ENCODE measurements at regions not wholly inside any gene's neighbourhood (a gene's known extent, or its start where the extent isn't known, plus 50 kb on each side); places are given as distances from the start of the nearest gene placed in this dataset.
"Not testable (repeated sequence)": the region's sequence is repeated elsewhere in the genome, so short reads cannot be mapped to it uniquely, and the experiment has no call there.

DNA sequence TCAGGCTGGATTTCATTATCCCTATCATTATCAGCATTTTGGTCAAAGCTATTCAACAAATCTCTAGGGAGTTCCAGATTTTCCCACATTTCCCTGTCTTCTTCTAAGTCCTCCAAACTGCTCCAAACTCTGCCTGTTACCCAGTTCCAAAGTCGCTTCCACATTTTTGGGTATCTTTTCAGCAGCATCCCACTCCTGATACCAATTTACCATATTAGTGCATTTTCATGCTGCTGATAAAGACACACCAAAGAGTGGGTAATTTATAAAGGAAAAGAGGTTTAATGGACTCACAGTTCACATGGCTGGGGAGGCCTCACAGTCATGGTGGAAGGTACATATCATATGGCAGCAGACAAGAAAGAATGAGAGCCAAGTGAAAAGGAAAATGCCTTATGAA is 132.8 kb upstream of the SLC7A11 start:
- Histone ChIP-seq H3K4me1 (ENCODE audit: control insufficient read depth, insufficient read depth, low read length) (peaks cover 1% of the 10 kb centered on the region), H3K9ac (ENCODE audit: low read length) (no peak overlapping the region), H3K36me3 (ENCODE audit: control insufficient read depth, insufficient read depth, low read length, severe bottlenecking) (no peaks in the 10 kb centered on the region), H3K27me3 (replicated peaks; ENCODE audit: control insufficient read depth, insufficient read depth, low read length) (no peaks in the 10 kb centered on the region), H3K9me3 (ENCODE audit: control insufficient read depth, low read length) (peaks cover 26% of the 10 kb centered on the region), H3K4me3 (ENCODE audit: low read length) (peak overlapping the region; percentile 12)
- DNase-seq (ENCODE audit: low read depth) = no peak

DNA sequence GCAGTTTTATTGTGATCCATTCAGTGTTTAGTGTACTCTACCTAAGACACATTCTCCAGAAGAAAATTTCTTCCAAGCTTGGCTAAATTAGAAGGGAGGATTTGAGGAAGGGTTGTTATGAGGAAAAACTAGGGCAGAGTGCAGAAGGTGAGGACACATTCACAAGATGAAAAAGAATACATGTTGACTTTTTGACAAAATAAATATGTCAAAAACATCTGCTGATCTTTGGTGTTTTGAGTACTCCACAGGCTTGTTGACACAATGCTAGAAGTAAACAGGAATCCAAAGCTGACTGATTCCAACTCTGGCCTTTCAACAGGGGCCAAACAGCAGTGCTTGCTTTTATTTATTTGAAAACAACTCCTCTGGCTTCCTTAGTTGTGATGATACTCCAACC is 125.8 kb upstream of the SLC7A11 start:
- Histone ChIP-seq H3K9ac (ENCODE audit: low read length) (no peak overlapping the region), H3K9me3 (ENCODE audit: control insufficient read depth, low read length) (no peaks in the 10 kb centered on the region), H3K27me3 (replicated peaks; ENCODE audit: control insufficient read depth, insufficient read depth, low read length) (no peaks in the 10 kb centered on the region), H3K4me1 (ENCODE audit: control insufficient read depth, insufficient read depth, low read length) (no peaks in the 10 kb centered on the region), H3K4me3 (ENCODE audit: low read length) (no peak overlapping the region), H3K36me3 (ENCODE audit: control insufficient read depth, insufficient read depth, low read length, severe bottlenecking) (no peaks in the 10 kb centered on the region)
- no peak for DNase-seq (ENCODE audit: low read depth)

DNA sequence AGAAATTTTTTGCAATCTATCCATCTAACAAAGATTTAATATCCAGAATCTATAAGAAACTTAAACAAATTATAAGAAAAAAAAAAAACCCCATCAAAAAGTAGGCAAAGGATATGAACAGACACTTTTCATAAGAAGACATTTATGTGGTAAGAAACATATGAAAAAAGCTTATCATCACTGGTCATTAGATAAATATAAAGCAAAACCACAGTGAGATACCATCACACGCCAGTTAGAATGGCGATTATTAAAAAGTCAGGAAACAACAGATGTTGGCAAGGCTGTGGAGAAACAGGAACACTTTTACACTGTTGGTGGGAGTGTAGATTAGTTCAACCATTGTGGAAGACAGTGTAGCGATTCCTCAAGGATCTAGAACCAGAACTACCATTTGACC is 110.3 kb upstream of the SLC7A11 start:
- not testable (repeated sequence) for H3K36me3 ChIP-seq (ENCODE audit: control insufficient read depth, insufficient read depth, low read length, severe bottlenecking); DNase-seq (ENCODE audit: low read depth); H3K27me3 ChIP-seq (replicated peaks; ENCODE audit: control insufficient read depth, insufficient read depth, low read length); H3K9me3 ChIP-seq (ENCODE audit: control insufficient read depth, low read length); H3K4me3 ChIP-seq (ENCODE audit: low read length); H3K4me1 ChIP-seq (ENCODE audit: control insufficient read depth, insufficient read depth, low read length); H3K9ac ChIP-seq (ENCODE audit: low read length)

DNA sequence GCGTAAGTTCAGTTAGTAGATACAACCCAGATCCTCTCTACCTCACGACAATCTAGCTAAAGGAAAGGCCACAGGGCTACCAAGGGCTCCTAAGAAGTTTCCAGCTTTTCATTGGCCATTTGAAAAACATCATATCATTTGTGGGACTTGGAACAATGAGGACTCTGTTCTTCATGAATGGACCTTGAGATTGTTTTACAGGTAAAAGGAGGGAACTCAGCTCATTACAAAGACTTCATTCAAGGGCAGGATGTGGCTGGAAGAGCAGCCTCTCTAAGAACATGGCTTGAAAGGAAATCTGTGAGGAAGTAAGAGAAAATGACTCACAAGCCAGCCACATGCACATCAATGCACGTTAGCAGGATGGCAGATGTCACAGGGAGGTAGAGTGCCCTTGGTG is 105.9 kb upstream of the SLC7A11 start:
- Histone ChIP-seq H3K4me3 (ENCODE audit: low read length) (no peak overlapping the region), H3K9me3 (ENCODE audit: control insufficient read depth, low read length) (no peaks in the 10 kb centered on the region), H3K4me1 (ENCODE audit: control insufficient read depth, insufficient read depth, low read length) (no peaks in the 10 kb centered on the region), H3K9ac (ENCODE audit: low read length) (no peak overlapping the region), H3K27me3 (replicated peaks; ENCODE audit: control insufficient read depth, insufficient read depth, low read length) (no peaks in the 10 kb centered on the region), H3K36me3 (ENCODE audit: control insufficient read depth, insufficient read depth, low read length, severe bottlenecking) (no peaks in the 10 kb centered on the region)
- no peak for DNase-seq (ENCODE audit: low read depth)

DNA sequence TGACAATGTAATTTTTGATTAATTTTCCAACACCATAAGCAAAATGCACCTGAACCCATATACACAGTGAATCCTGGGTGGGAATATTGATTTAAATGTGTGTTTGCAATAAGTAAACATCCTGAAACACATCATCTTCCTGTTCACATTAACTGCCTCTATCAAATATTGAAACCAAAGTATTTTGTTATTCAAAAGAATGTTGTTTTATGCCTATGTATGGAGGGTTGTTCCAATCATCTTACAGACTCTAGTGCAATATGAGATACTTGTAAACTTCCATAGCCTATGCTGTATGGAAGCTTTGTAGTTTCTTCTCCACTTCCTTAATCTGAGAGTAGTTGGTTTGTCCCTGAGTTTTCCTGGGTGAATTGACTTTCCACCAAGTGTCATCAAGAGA is 105.4 kb upstream of the SLC7A11 start:
- Histone ChIP-seq H3K9ac (ENCODE audit: low read length) (no peak overlapping the region), H3K4me3 (ENCODE audit: low read length) (no peak overlapping the region), H3K27me3 (replicated peaks; ENCODE audit: control insufficient read depth, insufficient read depth, low read length) (no peaks in the 10 kb centered on the region), H3K36me3 (ENCODE audit: control insufficient read depth, insufficient read depth, low read length, severe bottlenecking) (no peaks in the 10 kb centered on the region), H3K4me1 (ENCODE audit: control insufficient read depth, insufficient read depth, low read length) (no peaks in the 10 kb centered on the region), H3K9me3 (ENCODE audit: control insufficient read depth, low read length) (no peaks in the 10 kb centered on the region)
- DNase-seq (ENCODE audit: low read depth) = no peak

DNA sequence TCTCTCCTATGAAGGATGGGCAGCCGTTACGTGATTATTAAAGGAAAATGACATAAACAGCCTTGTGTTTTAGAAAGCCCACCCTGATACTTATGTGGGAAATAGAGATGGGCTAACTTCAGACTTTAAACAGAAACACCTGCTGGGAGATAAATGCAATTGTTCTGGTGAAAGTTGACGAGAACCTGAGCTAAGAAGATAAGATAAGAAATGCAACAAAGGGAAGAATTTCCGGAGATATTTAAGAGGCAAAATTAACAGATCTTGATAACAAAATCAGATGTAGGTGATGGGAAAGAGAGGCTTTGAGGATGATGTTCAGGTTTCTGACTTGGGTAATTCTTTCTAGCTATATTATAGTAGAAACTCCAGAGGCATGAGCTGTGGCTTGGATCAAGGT is 102.7 kb upstream of the SLC7A11 start:
- Histone ChIP-seq H3K4me1 (ENCODE audit: control insufficient read depth, insufficient read depth, low read length) (no peaks in the 10 kb centered on the region), H3K27me3 (replicated peaks; ENCODE audit: control insufficient read depth, insufficient read depth, low read length) (no peaks in the 10 kb centered on the region), H3K9me3 (ENCODE audit: control insufficient read depth, low read length) (no peaks in the 10 kb centered on the region), H3K9ac (ENCODE audit: low read length) (no peak overlapping the region), H3K4me3 (ENCODE audit: low read length) (no peak overlapping the region), H3K36me3 (ENCODE audit: control insufficient read depth, insufficient read depth, low read length, severe bottlenecking) (no peaks in the 10 kb centered on the region)
- DNase-seq (ENCODE audit: low read depth) = no peak

DNA sequence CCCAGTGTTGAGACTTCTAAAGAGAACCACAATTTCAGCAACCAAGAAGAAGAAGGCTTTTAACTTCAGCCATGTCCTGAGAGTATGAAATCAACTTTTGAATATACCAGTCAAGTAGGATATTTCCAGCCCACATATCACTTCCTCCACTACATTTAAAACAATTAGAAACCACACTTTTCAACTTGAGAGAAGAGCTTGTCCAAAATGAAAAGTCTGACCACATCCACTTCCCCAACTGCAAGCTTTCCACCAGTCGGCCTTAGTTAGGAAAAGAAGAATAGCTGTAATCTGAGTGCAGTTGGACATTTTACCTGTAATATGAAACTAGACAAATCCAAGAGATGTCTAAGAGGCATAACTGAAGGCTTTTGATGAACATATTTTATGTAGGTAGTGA is 101.9 kb upstream of the SLC7A11 start:
- no peaks in the 10 kb centered on the region for H3K4me1 ChIP-seq (ENCODE audit: control insufficient read depth, insufficient read depth, low read length)
- no peak overlapping the region for H3K4me3 ChIP-seq (ENCODE audit: low read length)
- no peaks in the 10 kb centered on the region for H3K9me3 ChIP-seq (ENCODE audit: control insufficient read depth, low read length)
- no peaks in the 10 kb centered on the region for H3K36me3 ChIP-seq (ENCODE audit: control insufficient read depth, insufficient read depth, low read length, severe bottlenecking)
- H3K27me3 ChIP-seq (replicated peaks; ENCODE audit: control insufficient read depth, insufficient read depth, low read length) = no peaks in the 10 kb centered on the region
- DNase-seq (ENCODE audit: low read depth) = no peak
- H3K9ac ChIP-seq (ENCODE audit: low read length) = no peak overlapping the region

DNA sequence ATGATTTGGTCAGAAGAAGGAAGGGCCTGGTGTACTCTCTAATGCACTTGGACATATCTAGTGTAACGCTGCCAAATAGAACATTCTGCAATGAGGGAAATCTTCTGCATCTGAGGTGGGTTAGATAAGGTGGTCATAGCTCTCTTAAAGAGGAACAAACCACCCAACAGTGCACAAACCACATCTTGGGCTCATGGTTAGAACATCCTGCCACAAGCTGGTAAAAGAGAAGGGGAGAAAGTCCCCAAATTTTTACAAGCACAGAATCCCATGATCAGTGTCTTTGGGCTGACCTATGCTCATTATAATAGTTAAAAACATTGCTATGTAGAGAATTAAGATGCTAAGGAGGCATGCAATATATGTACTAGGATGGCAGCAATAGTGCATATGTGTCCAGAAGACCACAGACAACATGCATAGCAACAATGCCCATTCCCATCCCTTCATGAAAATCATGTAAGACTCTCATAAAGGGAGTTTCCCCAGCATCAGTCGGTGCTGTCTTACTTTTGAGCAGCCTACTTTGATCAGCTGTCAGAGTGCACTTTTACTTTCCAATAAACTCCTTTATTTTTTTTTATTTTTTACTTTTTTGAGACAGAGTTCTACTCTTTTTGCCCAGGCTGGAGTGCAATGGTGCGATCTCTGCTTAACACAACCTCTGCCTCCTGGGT is 99.7 kb upstream of the SLC7A11 start:
- Histone ChIP-seq H3K27me3 (replicated peaks; ENCODE audit: control insufficient read depth, insufficient read depth, low read length) (no peaks in the 10 kb centered on the region), H3K4me1 (ENCODE audit: control insufficient read depth, insufficient read depth, low read length) (no peaks in the 10 kb centered on the region), H3K36me3 (ENCODE audit: control insufficient read depth, insufficient read depth, low read length, severe bottlenecking) (no peaks in the 10 kb centered on the region), H3K4me3 (ENCODE audit: low read length) (no peak overlapping the region), H3K9me3 (ENCODE audit: control insufficient read depth, low read length) (no peaks in the 10 kb centered on the region), H3K9ac (ENCODE audit: low read length) (no peak overlapping the region)
- no peak for DNase-seq (ENCODE audit: low read depth)

DNA sequence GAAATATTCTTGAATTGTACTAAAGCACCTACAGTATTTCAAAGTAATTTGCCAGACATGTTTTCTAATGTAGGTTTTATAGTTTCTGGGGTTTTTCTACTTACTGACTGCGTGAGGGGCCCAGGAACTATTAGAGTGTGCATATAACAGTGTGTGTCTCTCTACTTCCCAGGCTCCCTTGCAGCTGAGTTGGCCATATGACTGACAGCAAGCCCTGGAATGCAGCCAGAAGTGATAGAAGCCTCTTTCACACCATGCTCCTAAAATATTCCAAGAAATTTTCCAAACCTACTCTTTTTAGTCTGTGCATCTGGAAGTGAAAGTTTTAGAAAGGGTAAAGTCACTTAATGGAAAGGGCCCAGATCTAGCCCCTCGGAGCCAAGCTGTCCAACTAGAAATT is 96.7 kb upstream of the SLC7A11 start:
- Histone ChIP-seq H3K27me3 (replicated peaks; ENCODE audit: control insufficient read depth, insufficient read depth, low read length) (no peaks in the 10 kb centered on the region), H3K4me1 (ENCODE audit: control insufficient read depth, insufficient read depth, low read length) (no peaks in the 10 kb centered on the region), H3K4me3 (ENCODE audit: low read length) (no peak overlapping the region), H3K9ac (ENCODE audit: low read length) (no peak overlapping the region), H3K9me3 (ENCODE audit: control insufficient read depth, low read length) (peaks cover under 1% of the 10 kb centered on the region), H3K36me3 (ENCODE audit: control insufficient read depth, insufficient read depth, low read length, severe bottlenecking) (no peaks in the 10 kb centered on the region)
- no peak for DNase-seq (ENCODE audit: low read depth)

DNA sequence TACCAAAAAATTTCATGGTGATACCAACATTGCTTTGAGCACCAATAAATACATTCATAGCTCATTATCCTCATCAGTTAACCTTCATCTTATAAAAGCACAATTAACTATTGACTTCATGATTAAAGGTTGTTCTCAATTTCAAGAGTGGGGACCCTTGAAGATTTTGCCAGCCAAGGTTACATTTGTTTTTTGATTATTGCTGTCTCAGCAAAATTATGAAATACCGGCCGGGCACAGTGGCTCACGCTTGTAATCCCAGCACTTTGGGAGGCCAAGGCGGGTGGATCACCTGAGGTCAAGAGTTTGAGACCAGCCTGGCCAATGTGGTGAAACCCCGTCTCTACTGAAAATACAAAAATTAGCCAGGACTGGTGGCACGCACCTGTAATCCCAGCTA is 96.1 kb upstream of the SLC7A11 start:
- H3K4me1 ChIP-seq (ENCODE audit: control insufficient read depth, insufficient read depth, low read length); H3K9ac ChIP-seq (ENCODE audit: low read length); H3K27me3 ChIP-seq (replicated peaks; ENCODE audit: control insufficient read depth, insufficient read depth, low read length); H3K36me3 ChIP-seq (ENCODE audit: control insufficient read depth, insufficient read depth, low read length, severe bottlenecking); H3K4me3 ChIP-seq (ENCODE audit: low read length); H3K9me3 ChIP-seq (ENCODE audit: control insufficient read depth, low read length); DNase-seq (ENCODE audit: low read depth): not testable (repeated sequence)

DNA sequence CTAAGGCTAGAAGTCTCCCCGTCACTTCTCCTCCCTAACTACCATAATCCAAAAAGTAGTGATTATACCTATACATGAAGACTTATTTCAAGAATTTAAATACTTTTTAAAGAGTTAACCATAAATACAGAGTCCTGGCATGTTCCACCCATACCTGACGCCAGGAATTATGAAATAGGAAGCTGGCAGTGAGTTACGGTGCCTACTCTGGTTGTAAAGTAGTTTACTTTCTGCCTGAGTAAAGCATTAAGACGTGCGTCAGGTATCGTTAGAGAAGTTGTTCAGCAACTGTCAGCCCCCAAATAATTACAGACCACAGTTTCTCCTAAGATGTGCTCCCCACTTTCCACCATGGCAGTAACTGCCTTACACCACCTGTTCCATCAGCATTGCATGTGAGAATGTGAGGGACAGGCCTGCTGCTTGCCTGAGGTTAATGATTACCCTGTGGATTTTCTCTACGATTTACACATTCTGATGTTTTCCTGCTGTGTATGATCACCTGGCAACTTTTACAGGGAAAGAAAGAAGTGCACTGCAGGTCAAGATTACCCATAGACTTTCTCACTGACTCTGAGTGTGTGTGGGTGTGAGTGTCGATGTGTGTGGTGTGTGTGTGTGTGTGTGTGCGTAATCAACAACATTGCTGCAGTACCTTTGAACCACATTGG is 92.3 kb upstream of the SLC7A11 start:
- Histone ChIP-seq H3K4me1 (ENCODE audit: control insufficient read depth, insufficient read depth, low read length) (no peaks in the 10 kb centered on the region), H3K4me3 (ENCODE audit: low read length) (no peak overlapping the region), H3K27me3 (replicated peaks; ENCODE audit: control insufficient read depth, insufficient read depth, low read length) (no peaks in the 10 kb centered on the region), H3K9ac (ENCODE audit: low read length) (no peak overlapping the region), H3K36me3 (ENCODE audit: control insufficient read depth, insufficient read depth, low read length, severe bottlenecking) (no peaks in the 10 kb centered on the region), H3K9me3 (ENCODE audit: control insufficient read depth, low read length) (peaks cover 6% of the 10 kb centered on the region)
- DNase-seq (ENCODE audit: low read depth) = no peak

DNA sequence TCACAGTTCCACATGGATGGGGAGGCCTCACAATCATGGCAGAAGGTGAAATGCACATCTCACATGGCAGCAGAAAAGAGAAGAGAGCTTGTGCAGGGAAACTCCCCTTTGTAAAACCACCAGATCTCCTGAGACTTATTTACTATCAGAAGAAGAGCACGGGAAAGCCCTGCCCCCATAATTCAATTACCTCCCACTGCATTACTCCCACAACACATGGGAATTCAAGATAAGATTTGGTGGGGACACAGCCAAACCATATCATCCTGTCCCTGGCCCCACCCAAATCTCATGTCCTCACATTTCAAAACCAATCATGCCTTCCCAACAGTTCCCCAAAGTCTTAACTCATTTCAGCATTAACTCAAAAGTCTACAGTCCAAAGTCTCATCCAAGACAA is 90.3 kb upstream of the SLC7A11 start:
- not testable (repeated sequence) for H3K9ac ChIP-seq (ENCODE audit: low read length); DNase-seq (ENCODE audit: low read depth); H3K27me3 ChIP-seq (replicated peaks; ENCODE audit: control insufficient read depth, insufficient read depth, low read length); H3K4me3 ChIP-seq (ENCODE audit: low read length); H3K36me3 ChIP-seq (ENCODE audit: control insufficient read depth, insufficient read depth, low read length, severe bottlenecking); H3K4me1 ChIP-seq (ENCODE audit: control insufficient read depth, insufficient read depth, low read length); H3K9me3 ChIP-seq (ENCODE audit: control insufficient read depth, low read length)
